GM12878 (cell line): ENCODE measurements at regions not wholly inside any gene's neighbourhood (a gene's known extent, or its start where the extent isn't known, plus 50 kb on each side); places are given as distances from the start of the nearest gene placed in this dataset.

ENCODE experiments used
- ATAC-seq: fragments of 200-7000 bp; cut with Tn5 transposase; 3 replicates; pipeline ENCODE4 v1.9.1; 2020; ENCODE audit warnings: mild to moderate bottlenecking, moderate library complexity
- BruUV-seq: library from RNA; stranded (reverse); fragments of 400-500 nt; replicated peaks from 2 replicates; lab custom pipeline; 2021; lab: Mats Ljungman, UMichigan
- CTCF ChIA-PET: fragments of 300-600 bp; sonication (Branson Sonifier 250); formaldehyde crosslinking; extraction: SDS; loops from one replicate; lab custom pipeline; 2021; ENCODE audit warnings: inconsistent platforms; lab: Yijun Ruan, JAX
- POLR2A ChIA-PET: fragments of 350-600 bp; formaldehyde crosslinking; extraction: SDS; loops from one replicate; lab custom pipeline; 2021; ENCODE audit warnings: inconsistent platforms; lab: Charles Lee
- RAD21 ChIA-PET: fragments of 300-600 bp; sonication (Branson Sonifier 250); formaldehyde crosslinking; loops from one replicate; lab custom pipeline; 2023; ENCODE audit warnings: antibody characterized with exemption; ENCODE audit not compliant: unreplicated experiment; lab: Charles Lee
- SMC1A ChIA-PET: fragments of 300-600 bp; sonication (Branson Sonifier 250); formaldehyde crosslinking; loops from one replicate; lab custom pipeline; 2023; ENCODE audit not compliant: unreplicated experiment, uncharacterized antibody; lab: Charles Lee
- DNase-seq: peaks from one replicate; pipeline ENCODE4 v3.0.0-alpha.2; 2011; ENCODE audit warnings: low read depth, low spot score
- FAIRE-seq: peaks from 3 replicates; lab custom pipeline; 2011; peaks lifted over from hg19 to GRCh38; lab: Jason Lieb, UNC
- H2AFZ ChIP-seq: 2 replicates; pipeline ENCODE4 v1.6.0; 2011; ENCODE audit warnings: low read depth, low read length, control low read depth; ENCODE audit not compliant: control insufficient read depth
- H3K27ac ChIP-seq: 2 replicates; pipeline ENCODE4 v1.5.1; 2011; ENCODE audit warnings: control low read depth; ENCODE audit not compliant: control insufficient read depth, insufficient read depth
- H3K27me3 ChIP-seq, 2 experiments: replicated peaks in 1 of 2; 2 replicates each; pipeline versions ENCODE4 v1.6.0 to v1.6.1; 2011; ENCODE audit warnings: low read length in 1 of 2; ENCODE audit not compliant: control insufficient read depth in 2 of 2, insufficient read depth in 2 of 2
- H3K36me3 ChIP-seq, 2 experiments: 2 replicates each; pipeline ENCODE4 v1.5.1; 2011; ENCODE audit warnings: low read length in 1 of 2; ENCODE audit not compliant: control insufficient read depth in 2 of 2, insufficient read depth in 2 of 2
- H3K4me1 ChIP-seq: 2 replicates; pipeline ENCODE4 v1.6.1; 2011; ENCODE audit warnings: mild to moderate bottlenecking, low read length, moderate library complexity, mixed read lengths; ENCODE audit not compliant: control insufficient read depth, insufficient read depth
- H3K4me2 ChIP-seq: 2 replicates; pipeline ENCODE4 v1.6.0; 2011; ENCODE audit warnings: control low read depth; ENCODE audit not compliant: control insufficient read depth, insufficient read depth
- H3K4me3 ChIP-seq: fragments of 200-600 bp; sonication (generic); 2 replicates; pipeline ENCODE4 v1.5.1; 2016
- H3K79me2 ChIP-seq: 2 replicates; pipeline ENCODE4 v1.6.0; 2011; ENCODE audit warnings: low read length; ENCODE audit not compliant: control insufficient read depth, insufficient read depth
- H3K9ac ChIP-seq: 2 replicates; pipeline ENCODE4 v1.8.0; 2011; ENCODE audit warnings: low read length, control low read depth, mixed read lengths; ENCODE audit not compliant: control insufficient read depth, insufficient read depth
- H3K9me3 ChIP-seq: replicated peaks from 3 replicates; pipeline ENCODE4 v1.5.1; 2011; ENCODE audit warnings: mild to moderate bottlenecking, low read length; ENCODE audit not compliant: control insufficient read depth, insufficient read depth
- H4K20me1 ChIP-seq: 2 replicates; pipeline ENCODE4 v1.6.0; 2011; ENCODE audit not compliant: control insufficient read depth, insufficient read depth
- BMI1 ChIP-seq: fragments of 450-650 bp; IDR thresholded peaks from 2 replicates; pipeline ENCODE4 v1.6.1; 2016; ENCODE audit warnings: mild to moderate bottlenecking, moderate library complexity, borderline replicate concordance
- CEBPZ ChIP-seq: fragments of 150-350 bp; IDR thresholded peaks from 2 replicates; pipeline ENCODE4 v1.6.1; 2016; ENCODE audit warnings: low read depth, low read length
- E2F4 ChIP-seq: IDR thresholded peaks from 2 replicates; pipeline ENCODE4 v1.6.1; 2012; ENCODE audit warnings: low read depth, low read length, improper control_type of control experiment
- TCF7 ChIP-seq: IDR thresholded peaks from 2 replicates; pipeline ENCODE4 v1.6.1; 2014; ENCODE audit warnings: antibody characterized with exemption, borderline replicate concordance
- ZBTB40 ChIP-seq: fragments of 450-650 bp; IDR thresholded peaks from 2 replicates; pipeline ENCODE4 v1.6.1; 2016; ENCODE audit warnings: mild to moderate bottlenecking, moderate library complexity, borderline replicate concordance
- WGBS: methylation state at CpG from one replicate; pipeline ENCODE4 v1.1.6; 2016; ENCODE audit warnings: low lambda C conversion rate; ENCODE audit not compliant: insufficient replicate concordance, insufficient coverage; ENCODE audit errors: missing lambda C conversion rate; 5-methylcytosine and 5-hydroxymethylcytosine counted together
- in situ Hi-C: fragments of 300-500 bp; cut with MboI; formaldehyde crosslinking; loops from 9 replicates; pipeline ENCODE4 v1.14.3; 2018; ENCODE audit warnings: mixed read lengths
- intact Hi-C: fragments of 100-400 bp; cut with micrococcal nuclease; formaldehyde crosslinking; loops from one replicate; pipeline ENCODE4 v1.14.2; 2022; ENCODE audit not compliant: unreplicated experiment
- TF ChIP-seq, protein P1 (sequence below): IDR thresholded peaks from 2 replicates; pipeline ENCODE4 v1.6.1; 2011; ENCODE audit warnings: borderline replicate concordance, low read depth, mild to moderate bottlenecking, moderate library complexity, mixed read lengths, low read length; ENCODE audit not compliant: insufficient read depth; ENCODE audit errors: extremely low read length

- in situ Hi-C loops = no loop called here
- WGBS = 66% methylated on average over 5 of the region's 5 CpGs
- FAIRE-seq = no peak
- Histone ChIP-seq H2AFZ (no peak overlapping the region), H3K4me2 (no peak overlapping the region), H3K79me2 (no peaks in the 10 kb centered on the region), H4K20me1 (no peaks in the 10 kb centered on the region), H3K4me1 (no peaks in the 10 kb centered on the region), H3K36me3 (no peaks in the 10 kb centered on the region), H3K27ac (no peak overlapping the region), H3K9ac (no peak overlapping the region), H3K9me3 (no peaks in the 10 kb centered on the region), H3K4me3 (no peak overlapping the region), H3K27me3 (no peaks in the 10 kb centered on the region)
- POLR2A ChIA-PET = no interaction called here
- no peak for ATAC-seq
- TF ChIP-seq CEBPZ (no peak), E2F4 (no peak), BMI1 (no peak), TCF7 (no peak), ZBTB40 (no peak)
- TF ChIP-seq, protein P1, sequence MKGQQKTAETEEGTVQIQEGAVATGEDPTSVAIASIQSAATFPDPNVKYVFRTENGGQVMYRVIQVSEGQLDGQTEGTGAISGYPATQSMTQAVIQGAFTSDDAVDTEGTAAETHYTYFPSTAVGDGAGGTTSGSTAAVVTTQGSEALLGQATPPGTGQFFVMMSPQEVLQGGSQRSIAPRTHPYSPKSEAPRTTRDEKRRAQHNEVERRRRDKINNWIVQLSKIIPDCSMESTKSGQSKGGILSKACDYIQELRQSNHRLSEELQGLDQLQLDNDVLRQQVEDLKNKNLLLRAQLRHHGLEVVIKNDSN = no peak
- BruUV-seq = no TSS peak
- RAD21 ChIA-PET = no interaction called here
- CTCF ChIA-PET = no interaction called here
- intact Hi-C loops = no loop called here
- SMC1A ChIA-PET = no interaction called here
- DNase-seq = no peak
These were observed 499.4 kb upstream of the AKR1E2 start for GRCh38 chr10:4326647-4327046.
